NCI-H524 treated with DMSO at 0.1 percent for 48 hours (cell line): ENCODE measurements at regions not wholly inside any gene's neighbourhood (a gene's known extent, or its start where the extent isn't known, plus 50 kb on each side); places are given as distances from the start of the nearest gene placed in this dataset.
"Not testable (repeated sequence)": the region's sequence is repeated elsewhere in the genome, so short reads cannot be mapped to it uniquely, and the experiment has no call there.

ENCODE experiments used
- DNase-seq: peaks from one replicate; lab custom pipeline; 2025; lab: John Stamatoyannopoulos, UW

GRCh38 chr9:71273613-71274012 lies 152.2 kb upstream of the TRPM3 start:
- DNase-seq = no peak

- peak; percentile 43 for DNase-seq
Observed at GRCh38 chr9:71271602-71272001, 150.2 kb upstream of the TRPM3 start.

- no peak for DNase-seq
Observed at GRCh38 chr9:71270554-71270953, 149.1 kb upstream of the TRPM3 start.

- DNase-seq = no peak
Observed at GRCh38 chr9:71269859-71270258, 148.4 kb upstream of the TRPM3 start.

GRCh38 chr9:71268871-71269635 lies 147.6 kb upstream of the TRPM3 start:
- DNase-seq = no peak

- no peak for DNase-seq
Observed at GRCh38 chr9:71263451-71263850, 142.0 kb upstream of the TRPM3 start.

GRCh38 chr9:71260419-71260818 lies 139.0 kb upstream of the TRPM3 start:
- not testable (repeated sequence) for DNase-seq

- no peak for DNase-seq
Observed at GRCh38 chr9:71254592-71255277, 133.3 kb upstream of the TRPM3 start.

- DNase-seq = no peak
Observed at GRCh38 chr9:71253011-71253410, 131.6 kb upstream of the TRPM3 start.

GRCh38 chr9:71250581-71250980 lies 129.2 kb upstream of the TRPM3 start:
- DNase-seq = no peak

GRCh38 chr9:71249729-71250317 lies 128.4 kb upstream of the TRPM3 start:
- peak; percentile 17 for DNase-seq

GRCh38 chr9:71245651-71246050 lies 124.2 kb upstream of the TRPM3 start:
- no peak for DNase-seq

GRCh38 chr9:71243951-71244350 lies 122.5 kb upstream of the TRPM3 start:
- DNase-seq = no peak

- no peak for DNase-seq
Observed at GRCh38 chr9:71242081-71242480, 120.7 kb upstream of the TRPM3 start.

GRCh38 chr9:71237051-71237450 lies 115.6 kb upstream of the TRPM3 start:
- no peak for DNase-seq

GRCh38 chr9:71233646-71234045 lies 112.2 kb upstream of the TRPM3 start:
- no peak for DNase-seq

GRCh38 chr9:71223953-71224538 lies 102.6 kb upstream of the TRPM3 start:
- no peak for DNase-seq

- DNase-seq = no peak
Observed at GRCh38 chr9:71218774-71219173, 97.4 kb upstream of the TRPM3 start.

GRCh38 chr9:71213633-71214032 lies 92.2 kb upstream of the TRPM3 start:
- DNase-seq = no peak

GRCh38 chr9:71210326-71210725 lies 88.9 kb upstream of the TRPM3 start:
- DNase-seq = no peak

GRCh38 chr9:71209890-71210289 lies 88.5 kb upstream of the TRPM3 start:
- no peak for DNase-seq

GRCh38 chr9:71202931-71203330 lies 81.5 kb upstream of the TRPM3 start:
- no peak for DNase-seq

- no peak for DNase-seq
Observed at GRCh38 chr9:71191708-71192107, 70.3 kb upstream of the TRPM3 start.
